HEK293T (cell line): ENCODE measurements at regions not wholly inside any gene's neighbourhood (a gene's known extent, or its start where the extent isn't known, plus 50 kb on each side); places are given as distances from the start of the nearest gene placed in this dataset.

Source experiments
- BHLHE40 ChIP-seq: fragments of 450-650 bp; IDR thresholded peaks from 2 replicates; pipeline ENCODE4 v1.6.1; 2016; ENCODE audit warnings: mild to moderate bottlenecking, moderate library complexity, borderline replicate concordance
- FOXK2 ChIP-seq: fragments of 450-650 bp; IDR thresholded peaks from 2 replicates; pipeline ENCODE4 v1.6.1; 2016; ENCODE audit warnings: mild to moderate bottlenecking
- FOXM1 ChIP-seq: fragments of 450-650 bp; IDR thresholded peaks from 2 replicates; pipeline ENCODE4 v1.6.1; 2017; ENCODE audit warnings: mild to moderate bottlenecking, borderline replicate concordance
- HDGF ChIP-seq: fragments of 450-650 bp; IDR thresholded peaks from 2 replicates; pipeline ENCODE4 v1.6.1; 2017; ENCODE audit warnings: antibody characterized with exemption, borderline replicate concordance
- SUZ12 ChIP-seq: fragments of 450-650 bp; IDR thresholded peaks from 2 replicates; pipeline ENCODE4 v1.6.1; 2016; ENCODE audit warnings: mild to moderate bottlenecking

DNA sequence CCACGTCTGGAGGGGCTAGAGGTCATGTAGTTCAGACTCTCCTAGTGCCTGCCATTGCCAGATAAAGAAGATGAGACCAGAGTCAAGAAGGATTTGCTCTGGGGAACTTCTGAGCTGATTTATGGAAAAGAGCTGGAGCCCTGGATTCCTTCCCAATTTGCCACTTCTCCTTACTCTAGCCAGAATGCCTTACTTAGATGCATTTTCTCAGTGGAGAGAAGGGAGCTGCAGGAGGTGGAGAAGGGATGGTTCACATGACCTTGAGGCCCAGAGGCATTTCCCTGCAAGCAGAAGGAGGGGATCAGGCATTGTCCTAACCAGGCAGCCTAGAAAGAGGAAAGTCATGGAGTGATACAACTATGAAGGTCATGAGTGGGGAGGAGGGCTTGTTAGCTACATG is 122.2 kb downstream of the UNC5CL start:
- TF ChIP-seq BHLHE40 (no peak), SUZ12 (no peak), FOXM1 (no peak), FOXK2 (no peak), HDGF (no peak)
